ENCODE measurements at regions not wholly inside any gene's neighbourhood (a gene's known extent, or its start where the extent isn't known, plus 50 kb on each side); places are given as distances from the start of the nearest gene placed in this dataset.
A peak's percentile ranks its signal among the peaks of the same experiment; 100 is the strongest.
"Not testable (repeated sequence)": the region's sequence is repeated elsewhere in the genome, so short reads cannot be mapped to it uniquely, and the experiment has no call there.

DNA sequence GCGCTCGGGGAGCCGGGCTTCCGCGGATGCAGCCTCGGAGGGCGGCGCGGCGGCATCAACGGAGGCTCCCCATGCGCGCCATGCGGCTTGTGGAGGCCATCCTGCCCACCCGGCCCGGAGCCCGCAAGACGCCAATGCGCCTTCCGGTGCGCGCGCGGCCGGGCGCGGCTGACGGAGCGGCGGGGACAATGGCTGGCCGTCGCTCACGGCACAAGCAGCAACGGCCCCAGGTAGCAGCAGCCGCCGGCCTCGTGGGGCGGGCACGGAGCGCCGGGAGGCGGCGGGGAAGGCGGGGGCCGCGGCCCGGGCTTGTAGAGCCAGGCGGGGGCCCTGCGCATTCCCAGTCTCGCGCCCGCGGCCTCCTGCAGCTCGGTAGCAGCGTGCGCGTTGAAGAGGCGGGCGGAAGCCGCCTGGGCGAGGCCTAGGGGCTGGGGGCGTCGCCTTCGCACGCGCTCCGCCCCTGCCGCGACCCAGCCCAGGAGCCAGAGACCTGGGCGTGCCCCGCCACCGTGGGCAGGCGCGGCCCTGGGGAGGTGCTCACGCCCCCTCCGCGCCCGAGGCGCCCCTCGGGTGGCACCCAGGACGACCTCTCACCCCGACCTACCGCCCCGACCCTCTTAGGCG, 130.2 kb upstream of the PRKX start:
- H3K9me3 Mint-ChIP-seq; H3K27ac Mint-ChIP-seq; H3K4me3 Mint-ChIP-seq; H3K27me3 Mint-ChIP-seq; intact Hi-C loops (cut with micrococcal nuclease); H3K36me3 Mint-ChIP-seq (ENCODE audit: low read depth); H3K4me1 Mint-ChIP-seq (ENCODE audit: low read depth): not testable (repeated sequence)

DNA sequence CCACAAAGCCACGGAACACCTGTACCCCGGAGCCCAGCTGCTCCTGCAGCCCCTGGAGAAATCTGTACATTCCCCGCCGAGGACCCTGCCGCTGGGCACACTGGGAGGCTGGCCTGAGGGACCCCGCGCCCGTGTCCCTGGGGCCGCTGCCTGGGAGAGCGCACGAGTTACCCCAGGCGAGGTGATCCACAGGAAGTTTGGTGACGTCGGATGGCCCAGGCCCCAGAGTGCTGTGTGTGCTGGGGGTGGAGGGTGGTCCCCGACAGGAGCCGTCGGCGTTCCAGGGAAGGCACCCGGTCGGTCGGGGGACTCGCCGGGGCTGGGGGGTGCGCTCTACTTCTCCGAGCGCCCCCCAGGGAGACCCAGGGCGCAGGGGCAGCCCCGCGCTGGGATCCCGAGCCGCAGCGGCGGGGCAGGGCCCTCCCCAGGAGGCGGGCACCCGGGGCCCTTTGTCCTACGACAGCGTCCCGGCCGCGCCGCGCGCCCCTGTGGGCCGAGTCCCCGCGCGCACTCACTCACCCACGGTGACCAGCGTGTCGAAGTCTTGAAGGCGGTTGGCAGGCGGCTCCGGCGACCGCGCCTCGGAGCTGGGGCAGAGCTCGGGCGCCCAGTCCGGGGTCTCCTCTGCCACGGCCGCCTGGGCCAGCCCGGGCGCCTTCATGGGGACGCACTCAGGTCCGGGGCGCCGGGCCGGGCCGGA, 129.5 kb upstream of the PRKX start:
- intact Hi-C loops (cut with micrococcal nuclease); H3K27ac Mint-ChIP-seq; H3K27me3 Mint-ChIP-seq; H3K4me1 Mint-ChIP-seq (ENCODE audit: low read depth); H3K9me3 Mint-ChIP-seq; H3K36me3 Mint-ChIP-seq (ENCODE audit: low read depth): not testable (repeated sequence)
- H3K4me3 Mint-ChIP-seq: peak overlapping the region; percentile 78

DNA sequence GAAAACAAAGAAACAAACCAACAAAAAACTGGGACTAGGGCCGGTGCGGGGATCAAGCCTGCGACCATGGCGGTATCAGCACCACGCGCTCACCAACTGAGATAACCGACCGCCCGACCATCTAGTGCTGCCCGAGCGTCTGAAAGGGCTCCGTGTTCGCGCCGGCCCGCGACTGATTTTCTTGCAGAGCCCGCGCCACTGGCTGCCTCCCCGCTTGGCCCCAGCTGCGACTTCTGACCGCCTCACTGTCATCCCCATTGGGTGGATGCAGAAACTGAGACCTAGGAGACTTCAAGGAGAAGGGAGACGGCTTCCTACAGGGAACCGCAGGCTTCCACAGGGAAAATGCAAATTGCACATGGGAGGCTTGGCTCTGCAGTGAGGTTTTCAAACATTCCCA, 125.3 kb upstream of the PRKX start:
- H3K4me1 Mint-ChIP-seq (ENCODE audit: low read depth); H3K27me3 Mint-ChIP-seq; H3K4me3 Mint-ChIP-seq; H3K9me3 Mint-ChIP-seq; H3K27ac Mint-ChIP-seq; intact Hi-C loops (cut with micrococcal nuclease); H3K36me3 Mint-ChIP-seq (ENCODE audit: low read depth): not testable (repeated sequence)

DNA sequence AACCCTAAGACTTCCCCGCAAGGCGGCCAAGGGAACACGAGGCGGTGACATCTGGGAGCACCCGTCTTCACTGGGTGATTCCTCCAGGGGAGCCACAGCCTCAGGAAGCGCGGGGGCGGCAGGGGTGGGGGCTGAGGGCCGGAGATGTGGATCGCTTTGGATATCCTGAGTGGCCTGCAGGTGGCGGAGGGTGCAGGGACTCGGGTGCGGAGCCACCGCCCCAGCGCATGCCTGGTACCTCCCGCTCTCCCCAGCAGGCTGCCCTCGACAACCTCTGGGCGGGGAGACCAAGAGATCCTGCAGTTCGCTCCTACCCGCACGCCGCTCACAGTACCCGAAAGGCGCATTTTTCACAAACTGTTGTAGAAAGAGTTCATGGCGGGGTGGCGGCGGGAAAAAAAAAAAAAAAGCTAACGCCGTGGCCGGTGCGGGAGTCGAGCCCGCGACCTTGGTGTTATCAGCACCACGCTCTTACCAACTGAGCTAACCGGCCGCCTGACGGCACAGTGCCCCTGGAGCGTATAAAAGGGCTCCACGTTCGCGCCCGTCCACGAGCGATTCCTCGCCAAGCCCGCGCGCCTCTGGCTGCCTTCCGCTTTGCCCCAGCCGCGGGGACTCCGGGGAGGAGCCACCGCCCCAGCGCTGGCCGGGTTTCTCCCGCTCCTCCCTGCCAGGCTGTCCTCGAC, 124.7 kb upstream of the PRKX start:
- H3K36me3 Mint-ChIP-seq (ENCODE audit: low read depth); H3K27me3 Mint-ChIP-seq; H3K4me3 Mint-ChIP-seq; intact Hi-C loops (cut with micrococcal nuclease); H3K4me1 Mint-ChIP-seq (ENCODE audit: low read depth); H3K27ac Mint-ChIP-seq; H3K9me3 Mint-ChIP-seq: not testable (repeated sequence)

DNA sequence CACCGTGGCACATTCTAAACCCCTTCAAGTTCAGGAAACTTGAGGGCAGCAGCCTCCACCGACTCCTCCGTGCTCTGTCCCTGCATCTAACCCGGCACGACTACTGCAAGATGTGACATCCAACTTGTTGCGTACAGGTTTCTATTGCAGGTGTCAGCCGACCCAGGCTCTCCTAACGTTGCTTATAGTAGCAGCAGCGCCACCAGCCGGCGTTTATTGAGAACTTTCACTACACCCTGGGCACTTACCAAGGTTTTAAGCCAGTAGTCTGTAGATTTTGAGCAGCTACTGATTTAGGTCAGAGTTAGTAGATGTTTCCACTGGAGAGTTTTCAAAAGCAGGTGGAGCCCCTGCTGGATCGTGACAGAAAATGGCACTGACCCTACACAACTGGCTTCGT, 123.8 kb upstream of the PRKX start:
- H3K27ac Mint-ChIP-seq, H3K27me3 Mint-ChIP-seq: not testable (repeated sequence)

DNA sequence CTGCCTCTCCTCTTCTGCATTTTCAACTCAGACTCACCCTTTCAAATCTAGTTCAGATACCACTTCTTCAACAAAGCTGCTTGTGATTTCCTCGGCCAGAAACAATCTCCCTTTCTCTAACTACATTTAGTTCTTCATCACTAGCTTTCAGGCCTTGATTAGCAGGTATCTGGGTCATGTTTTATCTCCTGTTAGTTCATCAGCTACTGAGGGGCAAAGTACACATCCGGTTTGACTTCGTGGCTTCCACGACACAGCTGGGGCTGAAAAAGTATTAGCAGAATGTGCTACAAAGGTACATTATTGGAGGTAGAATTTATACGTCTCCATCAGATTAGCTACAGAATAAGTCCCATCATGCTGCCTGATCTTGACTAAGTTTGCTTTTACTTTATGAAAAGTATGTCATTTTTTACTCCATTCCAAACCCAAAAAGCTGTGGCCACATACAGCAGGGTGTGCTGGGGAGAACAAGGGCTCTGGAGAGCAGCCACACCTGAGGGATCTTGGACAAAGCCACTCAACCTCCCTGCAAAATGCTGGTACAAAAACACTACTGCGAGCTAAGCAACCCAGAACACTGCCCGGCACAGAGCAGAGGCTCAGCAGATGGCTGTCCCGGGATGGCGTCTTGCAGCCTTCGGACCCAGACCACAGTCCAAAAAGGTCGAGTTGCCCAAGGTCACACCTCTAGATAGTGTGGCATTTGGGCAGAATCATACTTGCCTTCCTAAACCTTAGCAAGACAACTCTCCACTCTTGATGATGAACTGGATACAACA, 120.5 kb upstream of the PRKX start:
- H3K4me3 Mint-ChIP-seq; H3K27me3 Mint-ChIP-seq; intact Hi-C loops (cut with micrococcal nuclease); H3K9me3 Mint-ChIP-seq; H3K4me1 Mint-ChIP-seq (ENCODE audit: low read depth); H3K36me3 Mint-ChIP-seq (ENCODE audit: low read depth); H3K27ac Mint-ChIP-seq: not testable (repeated sequence)

More for the DNA sequence above, 123.8 kb upstream of the PRKX start:
- H3K9me3 Mint-ChIP-seq; H3K36me3 Mint-ChIP-seq (ENCODE audit: low read depth); H3K4me3 Mint-ChIP-seq; intact Hi-C loops (cut with micrococcal nuclease); H3K4me1 Mint-ChIP-seq (ENCODE audit: low read depth): not testable (repeated sequence)

DNA sequence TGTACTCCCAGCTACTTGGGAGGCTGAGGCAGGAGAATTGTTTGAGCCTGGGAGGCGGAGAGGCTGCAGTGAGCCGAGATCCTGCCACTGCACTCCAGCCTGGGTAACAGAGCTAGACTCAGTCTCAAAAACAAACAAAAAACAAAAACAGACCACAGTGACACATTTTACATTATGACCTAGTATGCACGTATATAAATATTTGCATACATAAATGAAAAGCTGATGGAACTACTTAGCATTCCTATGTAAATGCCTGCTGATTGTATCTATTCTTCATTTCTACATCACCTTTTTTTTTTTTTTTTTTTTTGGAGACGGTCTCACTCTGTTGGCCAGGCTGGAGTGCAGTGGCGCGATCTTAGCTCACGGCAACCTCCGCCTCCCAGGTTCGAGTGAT, 116.6 kb upstream of the PRKX start:
- H3K4me3 Mint-ChIP-seq; H3K27me3 Mint-ChIP-seq; H3K4me1 Mint-ChIP-seq (ENCODE audit: low read depth); H3K36me3 Mint-ChIP-seq (ENCODE audit: low read depth); H3K27ac Mint-ChIP-seq; intact Hi-C loops (cut with micrococcal nuclease); H3K9me3 Mint-ChIP-seq: not testable (repeated sequence)

DNA sequence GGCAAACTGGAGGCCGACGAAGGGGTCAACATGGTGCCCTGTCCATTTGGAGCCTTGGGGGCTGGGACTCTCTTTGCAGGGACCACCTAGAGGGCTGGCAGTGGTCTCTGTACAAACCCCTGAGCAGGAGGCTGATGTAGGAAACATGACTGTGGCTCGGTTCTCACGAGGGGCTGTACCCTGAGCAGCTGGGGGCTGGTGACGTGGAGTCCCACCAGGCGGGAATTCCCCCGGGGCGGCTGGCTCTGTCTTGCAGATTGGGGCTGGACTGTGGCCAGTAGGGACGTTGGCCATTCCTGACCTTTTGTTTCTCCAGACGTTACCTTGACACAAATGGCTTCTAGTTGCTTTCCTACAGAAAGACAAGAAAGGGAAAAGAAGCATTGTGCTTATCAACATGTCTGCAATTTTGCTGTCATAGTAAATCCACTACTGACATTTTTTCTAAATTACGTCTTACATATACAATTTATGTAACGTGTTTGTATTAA, 115.6 kb upstream of the PRKX start:
- H3K27ac Mint-ChIP-seq; H3K36me3 Mint-ChIP-seq (ENCODE audit: low read depth); H3K4me1 Mint-ChIP-seq (ENCODE audit: low read depth); intact Hi-C loops (cut with micrococcal nuclease); H3K4me3 Mint-ChIP-seq; H3K27me3 Mint-ChIP-seq; H3K9me3 Mint-ChIP-seq: not testable (repeated sequence)

DNA sequence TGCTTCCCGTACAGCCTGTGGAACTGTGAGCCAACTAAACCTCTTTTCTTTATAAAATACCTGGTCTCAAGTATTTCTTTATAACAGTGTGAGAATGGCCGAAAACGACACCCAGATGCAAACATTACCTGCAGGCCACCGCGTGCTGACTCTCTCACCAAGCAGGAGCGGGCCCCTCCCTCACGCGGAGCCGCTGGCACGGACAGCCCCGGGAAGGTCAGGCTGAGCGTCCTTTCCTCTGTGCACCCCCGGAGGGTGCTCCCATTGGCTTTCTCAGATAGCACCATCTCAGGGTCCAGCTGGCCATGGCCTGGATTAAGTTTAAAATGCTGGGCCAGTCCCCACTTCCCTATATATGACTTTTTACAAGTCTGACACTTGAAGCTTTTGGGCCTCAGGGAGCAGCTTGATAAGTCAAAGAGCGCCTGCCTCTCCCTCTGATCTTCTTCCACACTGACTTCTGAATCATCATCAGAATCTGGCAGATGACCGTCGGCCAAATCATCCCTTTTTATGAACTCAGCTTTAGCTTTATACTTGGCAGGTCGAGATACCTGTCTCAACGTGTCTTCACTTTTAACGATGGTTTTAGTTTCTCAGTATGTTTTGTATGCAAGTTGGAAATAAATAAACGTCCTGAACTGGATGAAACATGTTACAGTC, 115.1 kb upstream of the PRKX start:
- intact Hi-C loops (cut with micrococcal nuclease); H3K27me3 Mint-ChIP-seq; H3K4me3 Mint-ChIP-seq; H3K9me3 Mint-ChIP-seq; H3K27ac Mint-ChIP-seq; H3K36me3 Mint-ChIP-seq (ENCODE audit: low read depth); H3K4me1 Mint-ChIP-seq (ENCODE audit: low read depth): not testable (repeated sequence)

DNA sequence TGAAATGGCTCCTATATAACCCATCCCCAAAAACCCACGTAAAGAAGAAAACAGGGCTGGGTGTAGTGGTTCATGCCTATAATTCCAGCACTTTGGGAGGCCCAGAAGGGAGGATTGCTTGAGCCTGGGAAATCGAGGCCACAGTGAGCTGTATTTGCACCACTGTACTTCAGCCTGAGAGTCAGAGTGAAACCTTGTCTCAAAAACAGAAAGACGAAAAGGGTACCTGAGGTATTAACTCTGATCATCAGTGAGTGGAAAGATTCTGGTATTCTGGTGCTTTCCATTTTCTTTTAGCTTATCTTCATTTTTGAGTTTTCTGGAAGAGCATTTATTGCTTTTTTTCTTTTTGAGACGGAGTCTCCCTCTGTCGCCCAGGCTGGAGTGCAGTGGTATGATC, 110.6 kb upstream of the PRKX start:
- H3K27me3 Mint-ChIP-seq; H3K9me3 Mint-ChIP-seq; H3K4me3 Mint-ChIP-seq; intact Hi-C loops (cut with micrococcal nuclease); H3K27ac Mint-ChIP-seq; H3K4me1 Mint-ChIP-seq (ENCODE audit: low read depth): not testable (repeated sequence)
- H3K36me3 Mint-ChIP-seq (ENCODE audit: low read depth): peaks cover 35% of the 10 kb centered on the region

DNA sequence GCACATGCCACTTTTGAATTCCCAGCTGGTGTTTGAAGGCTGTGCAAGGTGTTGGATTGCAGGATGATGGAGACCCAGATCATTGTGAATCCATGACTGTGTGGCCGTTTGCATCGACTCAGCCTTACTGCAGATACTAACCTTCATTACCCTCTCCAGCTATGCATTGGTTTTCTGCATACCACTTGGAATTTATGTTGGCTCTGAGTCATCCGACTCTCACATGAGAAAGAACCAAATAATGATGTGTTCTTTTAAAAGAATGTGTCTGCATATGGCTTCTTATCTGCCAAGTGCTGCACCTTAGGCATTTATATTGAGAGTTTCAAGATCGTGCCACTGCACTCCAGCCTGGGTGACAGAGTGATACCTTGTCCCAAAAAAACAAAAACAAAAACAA, 106.7 kb upstream of the PRKX start:
- H3K27me3 Mint-ChIP-seq: no peaks in the 10 kb centered on the region
- intact Hi-C loops (cut with micrococcal nuclease): no loop called here
- H3K9me3 Mint-ChIP-seq: no peaks in the 10 kb centered on the region
- peaks cover 6% of the 10 kb centered on the region for H3K4me1 Mint-ChIP-seq (ENCODE audit: low read depth)
- no peak overlapping the region for H3K4me3 Mint-ChIP-seq
- no peak overlapping the region for H3K27ac Mint-ChIP-seq
- H3K36me3 Mint-ChIP-seq (ENCODE audit: low read depth): peaks cover 34% of the 10 kb centered on the region

DNA sequence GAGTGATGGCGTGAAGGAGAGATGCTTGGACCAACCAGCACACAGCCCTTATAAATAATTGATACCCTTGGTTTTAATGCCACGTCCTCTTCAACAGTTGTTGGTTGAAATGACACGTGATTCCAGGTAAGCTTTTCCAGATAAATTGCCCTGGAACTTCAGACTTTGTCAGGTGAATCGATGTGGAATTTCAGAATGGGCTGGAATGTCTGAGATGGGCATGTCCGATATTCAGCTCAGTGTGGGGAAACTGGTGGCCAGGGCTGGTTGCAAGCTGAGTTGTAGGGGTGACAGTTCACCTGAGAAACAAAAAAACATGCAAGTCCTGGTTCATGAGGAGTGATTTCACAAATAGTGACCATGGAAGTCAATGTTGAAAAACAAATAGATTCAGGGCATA, 104.0 kb upstream of the PRKX start:
- H3K27ac Mint-ChIP-seq; intact Hi-C loops (cut with micrococcal nuclease); H3K27me3 Mint-ChIP-seq; H3K4me1 Mint-ChIP-seq (ENCODE audit: low read depth); H3K9me3 Mint-ChIP-seq; H3K4me3 Mint-ChIP-seq: not testable (repeated sequence)
- peaks cover 24% of the 10 kb centered on the region for H3K36me3 Mint-ChIP-seq (ENCODE audit: low read depth)

DNA sequence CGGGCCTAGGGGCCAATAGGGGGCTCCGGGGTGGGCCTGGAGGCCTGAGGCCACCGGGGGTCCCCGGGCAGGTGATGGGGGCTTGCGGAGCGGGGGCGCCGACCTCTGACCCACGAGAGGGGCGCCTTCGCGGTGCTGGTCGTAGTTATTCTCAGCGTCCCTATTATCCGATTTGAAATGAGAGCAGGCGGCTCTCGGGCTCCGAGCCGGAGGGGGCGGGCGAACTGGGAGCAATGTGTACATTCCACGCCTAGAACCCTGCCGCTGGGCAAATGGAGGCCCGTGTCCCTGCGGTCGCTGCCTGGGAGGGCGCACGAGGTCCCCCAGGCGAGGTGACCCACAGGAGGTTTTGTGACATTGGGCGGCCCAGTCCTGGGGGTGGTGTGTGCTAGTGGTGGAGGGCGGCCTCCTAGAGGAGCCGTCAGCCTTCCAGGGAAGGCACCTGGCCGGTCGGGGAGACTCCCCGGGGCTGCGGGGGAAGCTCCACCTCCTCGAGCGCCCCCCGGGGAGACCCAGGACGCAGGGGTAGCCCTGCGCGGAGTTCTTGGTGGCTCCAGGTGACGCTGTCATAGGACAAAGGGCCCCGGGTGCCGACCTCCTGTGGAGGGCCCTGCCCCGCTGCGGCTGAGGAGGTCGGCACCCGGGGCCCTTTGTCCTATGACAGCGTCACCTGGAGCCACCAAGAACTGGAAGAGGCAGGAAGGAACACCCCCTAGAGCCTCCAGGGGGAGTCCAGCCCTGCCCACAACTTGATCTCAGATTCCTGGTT, 102.6 kb upstream of the PRKX start:
- Mint-ChIP-seq H3K9me3 (no peaks in the 10 kb centered on the region), H3K4me3 (peak overlapping the region; percentile 94), H3K27me3 (peaks cover under 1% of the 10 kb centered on the region), H3K36me3 (ENCODE audit: low read depth) (peaks cover 14% of the 10 kb centered on the region), H3K4me1 (ENCODE audit: low read depth) (peaks cover 7% of the 10 kb centered on the region), H3K27ac (peak overlapping the region; percentile 96)
- intact Hi-C loops (cut with micrococcal nuclease): no loop called here
